Muscle layer of colon (tissue), 2 donors: ENCODE measurements at regions not wholly inside any gene's neighbourhood (a gene's known extent, or its start where the extent isn't known, plus 50 kb on each side); places are given as distances from the start of the nearest gene placed in this dataset.

ENCODE experiments used
- H3K27ac ChIP-seq: one replicate; pipeline ENCODE4 v1.7.0; 2013; ENCODE audit warnings: low read depth, mild to moderate bottlenecking, low read length, moderate library complexity
- H3K27me3 ChIP-seq, 2 donors: one replicate each; pipeline ENCODE4 v1.7.0; 2013; ENCODE audit warnings: low read length in 2 of 2, mild to moderate bottlenecking in 2 of 2; ENCODE audit not compliant: insufficient read depth in 2 of 2, control insufficient read depth in 1 of 2
- H3K36me3 ChIP-seq: one replicate; pipeline ENCODE4 v1.7.0; 2013; ENCODE audit warnings: mild to moderate bottlenecking, low read length; ENCODE audit not compliant: insufficient read depth
- H3K4me1 ChIP-seq: one replicate; pipeline ENCODE4 v1.7.0; 2013; ENCODE audit warnings: mild to moderate bottlenecking, low read length; ENCODE audit not compliant: insufficient read depth
- H3K4me3 ChIP-seq, 2 donors: one replicate each; pipeline ENCODE4 v1.7.0; 2013; ENCODE audit warnings: low read length in 2 of 2, low read depth in 1 of 2, mild to moderate bottlenecking in 1 of 2, moderate library complexity in 1 of 2
- H3K9ac ChIP-seq: one replicate; pipeline ENCODE4 v1.7.0; 2013; ENCODE audit warnings: low read length
- H3K9me3 ChIP-seq: one replicate; pipeline ENCODE4 v1.7.0; 2013; ENCODE audit warnings: mild to moderate bottlenecking, low read length
- donor health status: abdominal sarcoma.
- donor health status: Adenocarcinoma of cecum.

- Histone ChIP-seq H3K9me3 (no peaks in the 10 kb centered on the region), H3K27me3 (no peaks in the 10 kb centered on the region), H3K9ac (no peak overlapping the region), H3K27ac (no peak overlapping the region), H3K4me1 (peaks cover 7% of the 10 kb centered on the region), H3K36me3 (no peaks in the 10 kb centered on the region), H3K4me3 (no peak overlapping the region)
Measured at GRCh38 chr1:56151402-56151801, 428.0 kb downstream of the PLPP3 start.

- H3K9me3 ChIP-seq: no peaks in the 10 kb centered on the region
- no peak overlapping the region for H3K4me3 ChIP-seq
- peaks cover 11% of the 10 kb centered on the region for H3K4me1 ChIP-seq
- H3K36me3 ChIP-seq: no peaks in the 10 kb centered on the region
- H3K27ac ChIP-seq: no peak overlapping the region
- no peaks in the 10 kb centered on the region for H3K27me3 ChIP-seq
- H3K9ac ChIP-seq: no peak overlapping the region
Measured at GRCh38 chr1:56150441-56151215, 428.7 kb downstream of the PLPP3 start.

- no peaks in the 10 kb centered on the region for H3K27me3 ChIP-seq
- no peak overlapping the region for H3K27ac ChIP-seq
- no peak overlapping the region for H3K4me3 ChIP-seq
- no peaks in the 10 kb centered on the region for H3K9me3 ChIP-seq
- no peak overlapping the region for H3K9ac ChIP-seq
- peaks cover 11% of the 10 kb centered on the region for H3K4me1 ChIP-seq
- no peaks in the 10 kb centered on the region for H3K36me3 ChIP-seq
Measured at GRCh38 chr1:56149761-56150160, 429.6 kb downstream of the PLPP3 start.

- H3K4me1 ChIP-seq: peaks cover 11% of the 10 kb centered on the region
- H3K4me3 ChIP-seq: no peak overlapping the region
- no peaks in the 10 kb centered on the region for H3K9me3 ChIP-seq
- no peaks in the 10 kb centered on the region for H3K36me3 ChIP-seq
- H3K9ac ChIP-seq: no peak overlapping the region
- no peak overlapping the region for H3K27ac ChIP-seq
- H3K27me3 ChIP-seq: no peaks in the 10 kb centered on the region
Measured at GRCh38 chr1:56148326-56149193, 430.8 kb downstream of the PLPP3 start.

GRCh38 chr1:56147459-56147858 is 431.9 kb downstream of the PLPP3 start:
- Histone ChIP-seq H3K27ac (no peak overlapping the region), H3K9me3 (no peaks in the 10 kb centered on the region), H3K9ac (no peak overlapping the region), H3K27me3 (no peaks in the 10 kb centered on the region), H3K4me1 (peaks cover 11% of the 10 kb centered on the region), H3K36me3 (no peaks in the 10 kb centered on the region), H3K4me3 (no peak overlapping the region)

GRCh38 chr1:56147034-56147433 is 432.3 kb downstream of the PLPP3 start:
- no peaks in the 10 kb centered on the region for H3K36me3 ChIP-seq
- H3K27ac ChIP-seq: no peak overlapping the region
- H3K9ac ChIP-seq: no peak overlapping the region
- no peaks in the 10 kb centered on the region for H3K9me3 ChIP-seq
- peaks cover 11% of the 10 kb centered on the region for H3K4me1 ChIP-seq
- H3K27me3 ChIP-seq: no peaks in the 10 kb centered on the region
- H3K4me3 ChIP-seq: no peak overlapping the region

- H3K9ac ChIP-seq: no peak overlapping the region
- no peaks in the 10 kb centered on the region for H3K9me3 ChIP-seq
- H3K4me3 ChIP-seq: no peak overlapping the region
- peaks cover 11% of the 10 kb centered on the region for H3K4me1 ChIP-seq
- no peaks in the 10 kb centered on the region for H3K36me3 ChIP-seq
- no peak overlapping the region for H3K27ac ChIP-seq
- no peaks in the 10 kb centered on the region for H3K27me3 ChIP-seq
Measured at GRCh38 chr1:56146449-56146848, 432.9 kb downstream of the PLPP3 start.

GRCh38 chr1:56145581-56145980 is 433.8 kb downstream of the PLPP3 start:
- no peaks in the 10 kb centered on the region for H3K27me3 ChIP-seq
- no peak overlapping the region for H3K9ac ChIP-seq
- H3K4me3 ChIP-seq: no peak overlapping the region
- no peak overlapping the region for H3K27ac ChIP-seq
- no peaks in the 10 kb centered on the region for H3K36me3 ChIP-seq
- H3K9me3 ChIP-seq: no peaks in the 10 kb centered on the region
- H3K4me1 ChIP-seq: peaks cover 11% of the 10 kb centered on the region

- H3K27ac ChIP-seq: no peak overlapping the region
- H3K4me1 ChIP-seq: peaks cover 13% of the 10 kb centered on the region
- H3K27me3 ChIP-seq: no peaks in the 10 kb centered on the region
- no peak overlapping the region for H3K9ac ChIP-seq
- no peak overlapping the region for H3K4me3 ChIP-seq
- H3K9me3 ChIP-seq: no peaks in the 10 kb centered on the region
- no peaks in the 10 kb centered on the region for H3K36me3 ChIP-seq
Measured at GRCh38 chr1:56142301-56142700, 437.1 kb downstream of the PLPP3 start.

- Histone ChIP-seq H3K27ac (no peak overlapping the region), H3K4me3 (no peak overlapping the region), H3K4me1 (peaks cover 6% of the 10 kb centered on the region), H3K27me3 (no peaks in the 10 kb centered on the region), H3K9ac (no peak overlapping the region), H3K36me3 (no peaks in the 10 kb centered on the region), H3K9me3 (no peaks in the 10 kb centered on the region)
Measured at GRCh38 chr1:56139836-56140235, 439.5 kb downstream of the PLPP3 start.

- Histone ChIP-seq H3K27me3 (no peaks in the 10 kb centered on the region), H3K9me3 (no peaks in the 10 kb centered on the region), H3K4me1 (peaks cover 6% of the 10 kb centered on the region), H3K27ac (no peak overlapping the region), H3K36me3 (no peaks in the 10 kb centered on the region), H3K9ac (no peak overlapping the region), H3K4me3 (no peak overlapping the region)
Measured at GRCh38 chr1:56137521-56138505, 441.6 kb downstream of the PLPP3 start.
